DND-41 (cell line): ENCODE measurements at regions not wholly inside any gene's neighbourhood (a gene's known extent, or its start where the extent isn't known, plus 50 kb on each side); places are given as distances from the start of the nearest gene placed in this dataset.
"Not testable (repeated sequence)": the region's sequence is repeated elsewhere in the genome, so short reads cannot be mapped to it uniquely, and the experiment has no call there.

Source experiments
- CTCF ChIP-seq: IDR thresholded peaks from 2 replicates; pipeline ENCODE4 v1.5.1; 2012; ENCODE audit warnings: borderline replicate concordance, low read length, moderate library complexity, mild to moderate bottlenecking; ENCODE audit not compliant: poor library complexity, severe bottlenecking; ENCODE audit errors: extremely low read depth
- EZH2 ChIP-seq: IDR thresholded peaks from 3 replicates; pipeline ENCODE4 v1.6.1; 2012; ENCODE audit warnings: borderline replicate concordance, low read depth, mild to moderate bottlenecking, moderate library complexity, low read length, inconsistent platforms; ENCODE audit not compliant: severe bottlenecking

GRCh38 chr1:83182033-83182728 is 816.8 kb downstream of the TTLL7 start:
- not testable (repeated sequence) for TF ChIP-seq CTCF, EZH2
